Keratinocyte (primary cell): ENCODE measurements at regions not wholly inside any gene's neighbourhood (a gene's known extent, or its start where the extent isn't known, plus 50 kb on each side); places are given as distances from the start of the nearest gene placed in this dataset.

Experiments
- DNase-seq: peaks from one replicate; pipeline ENCODE4 v3.0.0-alpha.2; 2011; ENCODE audit warnings: low read depth, missing footprints, low spot score
- FAIRE-seq: peaks from 2 replicates; lab custom pipeline; 2011; peaks lifted over from hg19 to GRCh38; lab: Jason Lieb, UNC
- H2AFZ ChIP-seq: 2 replicates; pipeline ENCODE4 v1.6.0; 2012; ENCODE audit warnings: low read length, control low read depth, inconsistent platforms; ENCODE audit not compliant: control insufficient read depth
- H3K27ac ChIP-seq: 2 replicates; pipeline ENCODE4 v1.5.1; 2011; ENCODE audit warnings: low read length; ENCODE audit not compliant: control insufficient read depth, insufficient read depth
- H3K27me3 ChIP-seq: 3 replicates; pipeline ENCODE4 v1.6.0; 2011; ENCODE audit warnings: low read length; ENCODE audit not compliant: control insufficient read depth, insufficient read depth; ENCODE audit errors: extremely low read depth
- H3K36me3 ChIP-seq, 2 experiments: 2 replicates in 1 of 2; 3 replicates in 1 of 2; pipeline ENCODE4 v1.5.1; 2011; ENCODE audit warnings: low read length in 2 of 2, mild to moderate bottlenecking in 1 of 2; ENCODE audit not compliant: control insufficient read depth in 2 of 2, insufficient read depth in 2 of 2; ENCODE audit errors: extremely low read depth in 1 of 2
- H3K4me1 ChIP-seq: 3 replicates; pipeline ENCODE4 v1.5.1; 2011; ENCODE audit warnings: low read length; ENCODE audit not compliant: control insufficient read depth, insufficient read depth; ENCODE audit errors: extremely low read depth
- H3K4me2 ChIP-seq: 3 replicates; pipeline ENCODE4 v1.6.0; 2011; ENCODE audit warnings: low read depth, low read length; ENCODE audit not compliant: control insufficient read depth, insufficient read depth; ENCODE audit errors: extremely low read depth
- H3K4me3 ChIP-seq, 3 experiments: fragments of 200-600 bp in 1 of 3; sonication (generic) in 1 of 3; 2 replicates in 2 of 3; 3 replicates in 1 of 3; pipeline ENCODE4 v1.5.1; 2011 to 2016; ENCODE audit warnings: low read length in 3 of 3, mild to moderate bottlenecking in 3 of 3, control low read depth in 2 of 3, inconsistent platforms in 1 of 3, low read depth in 1 of 3, mixed read lengths in 1 of 3, mixed run types in 1 of 3, moderate library complexity in 1 of 3; ENCODE audit not compliant: control insufficient read depth in 2 of 3, insufficient read depth in 2 of 3; ENCODE audit errors: extremely low read depth in 1 of 3
- H3K79me2 ChIP-seq: 2 replicates; pipeline ENCODE4 v1.6.0; 2012; ENCODE audit warnings: low read length; ENCODE audit not compliant: control insufficient read depth, insufficient read depth
- H3K9ac ChIP-seq: 3 replicates; pipeline ENCODE4 v1.6.0; 2011; ENCODE audit warnings: low read length; ENCODE audit not compliant: control insufficient read depth, insufficient read depth; ENCODE audit errors: extremely low read depth
- H3K9me1 ChIP-seq: 3 replicates; pipeline ENCODE4 v1.6.0; 2011; ENCODE audit warnings: low read length; ENCODE audit not compliant: control insufficient read depth, insufficient read depth; ENCODE audit errors: extremely low read depth
- H3K9me3 ChIP-seq: 2 replicates; pipeline ENCODE4 v1.5.1; 2012; ENCODE audit warnings: low read depth, low read length; ENCODE audit not compliant: control insufficient read depth
- H4K20me1 ChIP-seq: 3 replicates; pipeline ENCODE4 v1.6.0; 2011; ENCODE audit warnings: low read length; ENCODE audit not compliant: control insufficient read depth, insufficient read depth; ENCODE audit errors: extremely low read depth
- EZH2 ChIP-seq: IDR thresholded peaks from one replicate; pipeline ENCODE4 v1.6.1; 2012; ENCODE audit warnings: inconsistent platforms, mild to moderate bottlenecking, low read length, moderate library complexity
- dilution Hi-C: fragments of 300-500 bp; cut with MboI; formaldehyde crosslinking; loops from one replicate; pipeline ENCODE4 v1.7.0; 2020; ENCODE audit warnings: low sequenced_read_pairs; ENCODE audit not compliant: extremely low pct_ligation_motif_present
- TF ChIP-seq, protein P1 (sequence below), 3 experiments: IDR thresholded peaks in 1 of 3; conservative IDR thresholded peaks in 1 of 3; optimal IDR thresholded peaks in 1 of 3; 2 replicates in 2 of 3; 3 replicates in 1 of 3; pipeline versions ENCODE3 to v1.5.1; 2011; ENCODE audit warnings: low read length in 3 of 3, mild to moderate bottlenecking in 3 of 3, moderate library complexity in 2 of 3, control low read depth in 1 of 3, inconsistent platforms in 1 of 3; ENCODE audit not compliant: insufficient read depth in 2 of 3; ENCODE audit errors: extremely low read depth in 1 of 3

GRCh38 chr6:132977413-132977812 is 163.0 kb downstream of the RPS12 start:
- TF ChIP-seq, protein P1, sequence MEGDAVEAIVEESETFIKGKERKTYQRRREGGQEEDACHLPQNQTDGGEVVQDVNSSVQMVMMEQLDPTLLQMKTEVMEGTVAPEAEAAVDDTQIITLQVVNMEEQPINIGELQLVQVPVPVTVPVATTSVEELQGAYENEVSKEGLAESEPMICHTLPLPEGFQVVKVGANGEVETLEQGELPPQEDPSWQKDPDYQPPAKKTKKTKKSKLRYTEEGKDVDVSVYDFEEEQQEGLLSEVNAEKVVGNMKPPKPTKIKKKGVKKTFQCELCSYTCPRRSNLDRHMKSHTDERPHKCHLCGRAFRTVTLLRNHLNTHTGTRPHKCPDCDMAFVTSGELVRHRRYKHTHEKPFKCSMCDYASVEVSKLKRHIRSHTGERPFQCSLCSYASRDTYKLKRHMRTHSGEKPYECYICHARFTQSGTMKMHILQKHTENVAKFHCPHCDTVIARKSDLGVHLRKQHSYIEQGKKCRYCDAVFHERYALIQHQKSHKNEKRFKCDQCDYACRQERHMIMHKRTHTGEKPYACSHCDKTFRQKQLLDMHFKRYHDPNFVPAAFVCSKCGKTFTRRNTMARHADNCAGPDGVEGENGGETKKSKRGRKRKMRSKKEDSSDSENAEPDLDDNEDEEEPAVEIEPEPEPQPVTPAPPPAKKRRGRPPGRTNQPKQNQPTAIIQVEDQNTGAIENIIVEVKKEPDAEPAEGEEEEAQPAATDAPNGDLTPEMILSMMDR (optimal IDR thresholded peaks at IDR 0.05 in 1 of 3, IDR thresholded peaks at IDR 0.05 in 1 of 3, conservative IDR thresholded peaks at IDR 0.05 in 1 of 3; ENCODE audit: extremely low read depth in 1 of 3, insufficient read depth in 2 of 3, low read length in 3 of 3) = no peak
- TF ChIP-seq EZH2 = no peak
- FAIRE-seq (no peak), DNase-seq (no peak)
- Histone ChIP-seq H3K4me3 (no peak overlapping the region), H3K9ac (no peak overlapping the region), H3K27me3 (no peaks in the 10 kb centered on the region), H3K4me2 (no peak overlapping the region), H3K36me3 (no peaks in the 10 kb centered on the region), H2AFZ (no peak overlapping the region), H3K9me1 (no peaks in the 10 kb centered on the region), H3K79me2 (no peaks in the 10 kb centered on the region), H3K4me1 (no peaks in the 10 kb centered on the region), H4K20me1 (no peaks in the 10 kb centered on the region), H3K9me3 (no peaks in the 10 kb centered on the region), H3K27ac (no peak overlapping the region)
- dilution Hi-C loops = no loop called here

- no peak overlapping the region for H3K4me2 ChIP-seq
- no peaks in the 10 kb centered on the region for H3K36me3 ChIP-seq
- no peak for DNase-seq
- H3K27ac ChIP-seq = no peak overlapping the region
- H3K27me3 ChIP-seq = no peaks in the 10 kb centered on the region
- H3K4me3 ChIP-seq = no peak overlapping the region
- no peak for FAIRE-seq
- H4K20me1 ChIP-seq = no peaks in the 10 kb centered on the region
- dilution Hi-C loops = no loop called here
- no peaks in the 10 kb centered on the region for H3K79me2 ChIP-seq
- TF ChIP-seq, protein P1 (optimal IDR thresholded peaks at IDR 0.05 in 1 of 3, IDR thresholded peaks at IDR 0.05 in 1 of 3, conservative IDR thresholded peaks at IDR 0.05 in 1 of 3; ENCODE audit: extremely low read depth in 1 of 3, insufficient read depth in 2 of 3, low read length in 3 of 3) = no peak
- TF ChIP-seq EZH2 = no peak
- no peaks in the 10 kb centered on the region for H3K4me1 ChIP-seq
- no peak overlapping the region for H2AFZ ChIP-seq
- H3K9me3 ChIP-seq = no peaks in the 10 kb centered on the region
- H3K9ac ChIP-seq = no peak overlapping the region
- H3K9me1 ChIP-seq = no peaks in the 10 kb centered on the region
These were observed 164.3 kb downstream of the RPS12 start for GRCh38 chr6:132978685-132979084.
